Lower lobe of right lung (tissue), 2 donors: ENCODE measurements at regions not wholly inside any gene's neighbourhood (a gene's known extent, or its start where the extent isn't known, plus 50 kb on each side); places are given as distances from the start of the nearest gene placed in this dataset.

Experiments used
- ATAC-seq, 2 donors: fragments of 200-7000 bp; cut with Tn5 transposase; one replicate each; pipeline ENCODE4 v1.9.1; 2020 to 2022; ENCODE audit warnings: mild to moderate bottlenecking in 2 of 2, moderate library complexity in 2 of 2
- DNase-seq: peaks from one replicate; pipeline ENCODE4 v3.0.0-alpha.2; 2020
- H3K27ac ChIP-seq: fragments of 200-600 bp; one replicate; pipeline ENCODE4 v1.8.0; 2022
- H3K27me3 ChIP-seq: fragments of 200-600 bp; one replicate; pipeline ENCODE4 v1.8.0; 2022; ENCODE audit warnings: low read depth
- H3K36me3 ChIP-seq: fragments of 200-600 bp; one replicate; pipeline ENCODE4 v1.8.0; 2022; ENCODE audit warnings: mild to moderate bottlenecking
- H3K4me1 ChIP-seq: fragments of 200-600 bp; one replicate; pipeline ENCODE4 v1.8.0; 2022
- H3K4me3 ChIP-seq: fragments of 200-600 bp; one replicate; pipeline ENCODE4 v1.8.0; 2022; ENCODE audit warnings: mild to moderate bottlenecking
- H3K9me3 ChIP-seq: fragments of 200-600 bp; one replicate; pipeline ENCODE4 v1.8.0; 2022
- intact Hi-C: fragments of 100-400 bp; cut with DNase I; formaldehyde crosslinking; loops from one replicate; pipeline ENCODE4 v1.11.0; 2022
- TF ChIP-seq, protein P1 (sequence below): fragments of 200-600 bp; IDR thresholded peaks from one replicate; pipeline ENCODE4 v1.8.0; 2022; ENCODE audit warnings: antibody characterized with exemption, mild to moderate bottlenecking
- donor health status: DM: no; HTN: yes; CAD: no; lungs with severe emphysema.

DNA sequence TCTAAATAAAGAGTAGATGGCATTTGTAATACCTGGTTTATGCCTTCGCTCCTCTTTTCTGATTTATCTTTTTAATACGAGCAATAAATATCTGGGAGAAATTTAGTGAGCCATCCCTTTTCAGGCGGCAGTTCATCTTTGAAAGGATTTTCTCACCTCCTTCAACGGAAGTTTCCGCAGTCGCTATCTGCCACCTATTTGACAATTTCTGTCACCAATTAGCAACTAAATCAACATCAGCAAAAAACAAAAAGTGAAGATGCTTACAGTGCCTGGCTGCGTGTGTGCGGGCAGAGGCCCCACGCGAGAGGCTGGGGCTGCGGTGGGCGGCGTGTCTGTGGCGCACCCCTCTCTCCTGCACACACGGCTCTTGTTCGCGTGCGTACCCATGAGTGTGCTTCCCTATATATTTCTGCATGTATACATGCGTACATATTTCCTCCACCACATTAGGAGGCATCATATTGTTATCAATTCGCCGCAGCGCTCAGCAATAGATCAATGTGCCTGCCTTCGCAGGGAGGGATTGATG, 117.3 kb upstream of the BARHL2 start:
- peaks cover 21% of the 10 kb centered on the region for H3K4me1 ChIP-seq
- H3K9me3 ChIP-seq = no peaks in the 10 kb centered on the region
- H3K4me3 ChIP-seq = no peak overlapping the region
- peaks cover 81% of the 10 kb centered on the region for H3K27me3 ChIP-seq
- TF ChIP-seq, protein P1, sequence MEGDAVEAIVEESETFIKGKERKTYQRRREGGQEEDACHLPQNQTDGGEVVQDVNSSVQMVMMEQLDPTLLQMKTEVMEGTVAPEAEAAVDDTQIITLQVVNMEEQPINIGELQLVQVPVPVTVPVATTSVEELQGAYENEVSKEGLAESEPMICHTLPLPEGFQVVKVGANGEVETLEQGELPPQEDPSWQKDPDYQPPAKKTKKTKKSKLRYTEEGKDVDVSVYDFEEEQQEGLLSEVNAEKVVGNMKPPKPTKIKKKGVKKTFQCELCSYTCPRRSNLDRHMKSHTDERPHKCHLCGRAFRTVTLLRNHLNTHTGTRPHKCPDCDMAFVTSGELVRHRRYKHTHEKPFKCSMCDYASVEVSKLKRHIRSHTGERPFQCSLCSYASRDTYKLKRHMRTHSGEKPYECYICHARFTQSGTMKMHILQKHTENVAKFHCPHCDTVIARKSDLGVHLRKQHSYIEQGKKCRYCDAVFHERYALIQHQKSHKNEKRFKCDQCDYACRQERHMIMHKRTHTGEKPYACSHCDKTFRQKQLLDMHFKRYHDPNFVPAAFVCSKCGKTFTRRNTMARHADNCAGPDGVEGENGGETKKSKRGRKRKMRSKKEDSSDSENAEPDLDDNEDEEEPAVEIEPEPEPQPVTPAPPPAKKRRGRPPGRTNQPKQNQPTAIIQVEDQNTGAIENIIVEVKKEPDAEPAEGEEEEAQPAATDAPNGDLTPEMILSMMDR = no peak
- ATAC-seq = no peak
- no peak for DNase-seq
- no peak overlapping the region for H3K27ac ChIP-seq
- intact Hi-C loops = no loop called here
- no peaks in the 10 kb centered on the region for H3K36me3 ChIP-seq

DNA sequence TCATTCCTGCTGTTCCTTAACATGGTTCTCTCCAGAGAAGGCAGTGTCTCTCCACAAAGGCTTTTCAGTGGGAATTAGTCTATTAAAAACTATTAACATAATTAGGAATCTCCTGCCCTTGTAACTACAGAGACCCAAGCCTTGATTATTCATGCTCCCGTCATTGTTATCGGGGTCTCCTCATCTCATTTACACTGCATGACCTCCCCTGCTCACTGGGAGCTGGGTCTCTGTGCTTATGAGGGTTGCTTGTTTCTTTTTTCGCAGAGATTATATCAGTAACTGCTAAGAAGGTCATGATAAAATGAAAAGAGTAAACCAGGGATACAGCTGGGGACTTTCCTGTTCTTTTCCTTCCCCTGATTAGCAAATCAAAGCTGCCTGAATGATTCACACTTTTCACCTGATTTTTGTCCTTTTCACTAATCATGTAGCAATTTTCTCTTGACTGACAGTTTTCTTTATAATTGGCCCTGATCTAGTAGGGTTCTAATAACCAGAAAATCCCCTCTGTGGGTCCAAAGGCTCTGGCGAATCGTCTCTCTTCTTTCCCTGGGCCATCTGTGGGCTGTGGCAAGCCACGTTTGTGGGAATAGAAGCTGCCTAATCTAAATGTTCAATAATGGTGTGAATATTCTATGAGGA, 116.5 kb upstream of the BARHL2 start:
- no peak for ATAC-seq
- H3K4me3 ChIP-seq = no peak overlapping the region
- no peaks in the 10 kb centered on the region for H3K36me3 ChIP-seq
- intact Hi-C loops = no loop called here
- H3K27ac ChIP-seq = no peak overlapping the region
- TF ChIP-seq, protein P1 = no peak
- DNase-seq = no peak
- H3K27me3 ChIP-seq = peaks cover 75% of the 10 kb centered on the region
- H3K9me3 ChIP-seq = no peaks in the 10 kb centered on the region
- peaks cover 21% of the 10 kb centered on the region for H3K4me1 ChIP-seq

DNA sequence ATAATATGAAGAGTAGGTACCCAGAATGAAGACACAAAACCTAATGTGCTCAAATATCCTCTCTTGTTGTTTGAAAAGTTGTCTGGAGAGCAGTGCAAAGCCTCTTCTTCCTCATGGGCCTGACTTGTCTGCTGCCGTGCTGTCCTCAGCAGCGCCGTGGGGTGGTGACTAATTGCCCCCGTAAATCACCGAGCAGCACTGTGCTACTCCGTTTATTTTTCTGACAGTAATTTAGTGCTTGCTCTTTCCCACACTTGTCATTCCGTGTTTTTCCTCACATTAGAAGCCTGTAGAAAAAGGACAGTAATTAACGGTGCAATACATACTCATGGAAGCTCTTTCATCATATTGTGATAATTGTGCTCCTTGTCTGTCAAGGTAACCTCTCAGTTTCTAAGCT, 114.8 kb upstream of the BARHL2 start:
- Histone ChIP-seq H3K9me3 (no peaks in the 10 kb centered on the region), H3K4me3 (no peak overlapping the region), H3K4me1 (peaks cover 21% of the 10 kb centered on the region), H3K36me3 (no peaks in the 10 kb centered on the region), H3K27ac (no peak overlapping the region), H3K27me3 (peaks cover 63% of the 10 kb centered on the region)
- ATAC-seq (no peak), DNase-seq (no peak)
- TF ChIP-seq, protein P1 = no peak
- intact Hi-C loops = no loop called here

DNA sequence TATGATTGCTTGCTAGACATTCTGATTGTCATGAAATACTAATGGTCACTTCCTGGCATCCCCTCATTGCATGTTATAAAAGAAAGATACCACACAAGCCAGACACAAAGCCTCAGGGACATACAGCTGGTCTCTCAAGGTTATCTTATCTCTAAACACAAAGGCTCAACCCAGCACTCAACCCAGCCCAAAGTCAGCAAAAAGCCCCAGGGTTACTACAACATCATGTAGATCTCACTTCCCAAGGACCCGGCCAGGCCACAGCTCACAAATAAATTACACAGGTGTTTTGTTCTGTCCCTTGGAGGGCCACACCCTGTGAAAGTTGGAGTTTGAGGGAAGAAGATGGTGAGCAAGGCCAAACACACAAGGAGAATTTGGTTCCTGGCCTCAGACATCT, 109.7 kb upstream of the BARHL2 start:
- no peaks in the 10 kb centered on the region for H3K9me3 ChIP-seq
- TF ChIP-seq, protein P1 = no peak
- no peak overlapping the region for H3K27ac ChIP-seq
- intact Hi-C loops = no loop called here
- H3K4me1 ChIP-seq = no peaks in the 10 kb centered on the region
- DNase-seq (no peak), ATAC-seq (no peak)
- H3K4me3 ChIP-seq = no peak overlapping the region
- no peaks in the 10 kb centered on the region for H3K36me3 ChIP-seq
- peaks cover 12% of the 10 kb centered on the region for H3K27me3 ChIP-seq

DNA sequence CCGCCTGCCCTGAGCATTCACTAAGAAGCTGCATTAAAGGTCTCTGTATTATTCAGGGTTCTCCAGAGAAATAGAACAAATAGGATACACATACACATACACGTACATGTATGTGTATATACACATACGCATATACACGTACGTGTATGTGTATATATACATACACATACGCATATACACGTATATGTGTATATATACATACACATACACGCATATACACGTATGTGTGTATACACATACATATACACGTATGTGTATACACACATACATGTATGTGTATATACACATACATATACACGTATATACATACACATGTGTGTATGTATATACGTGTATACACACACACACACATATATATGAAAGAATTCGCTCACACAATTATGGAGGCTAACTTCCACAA, 108.9 kb upstream of the BARHL2 start:
- Histone ChIP-seq H3K4me1 (no peaks in the 10 kb centered on the region), H3K36me3 (no peaks in the 10 kb centered on the region), H3K27ac (no peak overlapping the region), H3K27me3 (peaks cover 4% of the 10 kb centered on the region), H3K9me3 (no peaks in the 10 kb centered on the region), H3K4me3 (no peak overlapping the region)
- intact Hi-C loops = no loop called here
- DNase-seq (no peak), ATAC-seq (no peak)
- TF ChIP-seq, protein P1 = no peak
